Activated T-helper 1 cell treated with anti-CD3 and anti-CD28 coated beads, Interleukin-12 subunit alpha, Interleukin-12 subunit beta, Interleukin-2, Interleukin-4 antibody, amounts not matched to agents 30 ng/mL and 10 ng/mL and 1 ng/mL, durations not matched to agents 14 hours and 24 hours and 36 hours (primary cell): ENCODE measurements at regions not wholly inside any gene's neighbourhood (a gene's known extent, or its start where the extent isn't known, plus 50 kb on each side); places are given as distances from the start of the nearest gene placed in this dataset.

ENCODE experiments used
- DNase-seq: peaks from one replicate; pipeline ENCODE4 v3.0.0; 2021; ENCODE audit warnings: low spot score
- H3K27ac Mint-ChIP-seq: one replicate; pipeline ENCODE4 v1.8.0; 2021; ENCODE audit warnings: mild to moderate bottlenecking, mixed read lengths
- H3K27me3 Mint-ChIP-seq: one replicate; pipeline ENCODE4 v1.8.0; 2022; ENCODE audit warnings: mild to moderate bottlenecking, moderate library complexity, mixed read lengths; ENCODE audit not compliant: insufficient read depth
- H3K36me3 Mint-ChIP-seq: one replicate; pipeline ENCODE4 v1.8.0; 2021; ENCODE audit warnings: low read depth, mixed read lengths
- H3K4me1 Mint-ChIP-seq: one replicate; pipeline ENCODE4 v1.8.0; 2021; ENCODE audit warnings: low read depth, mixed read lengths
- H3K4me3 Mint-ChIP-seq: one replicate; pipeline ENCODE4 v1.8.0; 2021; ENCODE audit warnings: mild to moderate bottlenecking, moderate library complexity, mixed read lengths
- H3K9me3 Mint-ChIP-seq: one replicate; pipeline ENCODE4 v1.8.0; 2021; ENCODE audit warnings: mixed read lengths
- intact Hi-C: fragments of 100-400 bp; cut with micrococcal nuclease; formaldehyde crosslinking; loops from one replicate; pipeline ENCODE4 v1.15.1; 2024

- intact Hi-C loops: no loop called here
- Mint-ChIP-seq H3K27ac (no peak overlapping the region), H3K36me3 (no peaks in the 10 kb centered on the region), H3K27me3 (peaks cover 6% of the 10 kb centered on the region), H3K4me1 (no peaks in the 10 kb centered on the region), H3K9me3 (peaks cover 6% of the 10 kb centered on the region), H3K4me3 (no peak overlapping the region)
- DNase-seq: no peak
These were observed 55.0 kb upstream of the NKX1-1 start for GRCh38 chr4:1460967-1461868.

- Mint-ChIP-seq H3K27ac (no peak overlapping the region), H3K36me3 (no peaks in the 10 kb centered on the region), H3K4me1 (no peaks in the 10 kb centered on the region), H3K27me3 (peaks cover 6% of the 10 kb centered on the region), H3K9me3 (peaks cover 6% of the 10 kb centered on the region), H3K4me3 (no peak overlapping the region)
- intact Hi-C loops: no loop called here
- no peak for DNase-seq
These were observed 53.7 kb upstream of the NKX1-1 start for GRCh38 chr4:1459722-1460511.

GRCh38 chr4:1459081-1459721 is 53.0 kb upstream of the NKX1-1 start:
- Mint-ChIP-seq H3K27ac (no peak overlapping the region), H3K27me3 (peaks cover 6% of the 10 kb centered on the region), H3K4me3 (no peak overlapping the region), H3K4me1 (no peaks in the 10 kb centered on the region), H3K36me3 (no peaks in the 10 kb centered on the region), H3K9me3 (peaks cover 6% of the 10 kb centered on the region)
- intact Hi-C loops: no loop called here
- DNase-seq: no peak

GRCh38 chr4:1458581-1458980 is 52.3 kb upstream of the NKX1-1 start:
- Mint-ChIP-seq H3K27me3 (peaks cover 6% of the 10 kb centered on the region), H3K36me3 (peaks cover 2% of the 10 kb centered on the region), H3K27ac (no peak overlapping the region), H3K4me3 (no peak overlapping the region), H3K9me3 (peaks cover 12% of the 10 kb centered on the region), H3K4me1 (no peaks in the 10 kb centered on the region)
- DNase-seq: no peak
- intact Hi-C loops: no loop called here
